Calu3 (cell line): ENCODE measurements at regions not wholly inside any gene's neighbourhood (a gene's known extent, or its start where the extent isn't known, plus 50 kb on each side); places are given as distances from the start of the nearest gene placed in this dataset.

Experiments
- BruUV-seq: library from RNA; stranded (reverse); fragments of 400-500 nt; replicated peaks from 2 replicates; lab custom pipeline; 2021; lab: Mats Ljungman, UMichigan
- CTCF ChIA-PET: fragments of 300-600 bp; sonication (Branson Sonifier 250); formaldehyde crosslinking; loops from one replicate; lab custom pipeline; 2022; ENCODE audit warnings: antibody characterized with exemption; lab: Charles Lee
- DNase-seq: peaks from one replicate; pipeline ENCODE4 v3.0.0; 2022
- H3K27ac Mint-ChIP-seq: one replicate; pipeline ENCODE4 v1.8.0; 2022; ENCODE audit warnings: mixed read lengths; ENCODE audit not compliant: unreplicated experiment
- H3K27me3 Mint-ChIP-seq: one replicate; pipeline ENCODE4 v1.8.0; 2022; ENCODE audit warnings: mixed read lengths; ENCODE audit not compliant: unreplicated experiment
- H3K36me3 Mint-ChIP-seq: one replicate; pipeline ENCODE4 v1.8.0; 2022; ENCODE audit warnings: mild to moderate bottlenecking, moderate library complexity, mixed read lengths; ENCODE audit not compliant: insufficient read depth, unreplicated experiment
- H3K4me1 Mint-ChIP-seq: one replicate; pipeline ENCODE4 v1.8.0; 2022; ENCODE audit warnings: mild to moderate bottlenecking, low read depth, mixed read lengths; ENCODE audit not compliant: unreplicated experiment
- H3K4me3 Mint-ChIP-seq: one replicate; pipeline ENCODE4 v1.8.0; 2022; ENCODE audit warnings: mild to moderate bottlenecking, low read depth, moderate library complexity, mixed read lengths; ENCODE audit not compliant: unreplicated experiment
- H3K9me3 Mint-ChIP-seq: one replicate; pipeline ENCODE4 v1.8.0; 2022; ENCODE audit warnings: low read depth, mixed read lengths; ENCODE audit not compliant: unreplicated experiment
- intact Hi-C: fragments of 100-400 bp; cut with micrococcal nuclease; formaldehyde crosslinking; loops from one replicate; pipeline ENCODE4 v1.10.0; 2022; ENCODE audit not compliant: unreplicated experiment
- TF ChIP-seq, protein P1 (sequence below): fragments of 200-600 bp; IDR thresholded peaks from one replicate; pipeline ENCODE4 v1.8.0; 2022; ENCODE audit warnings: antibody characterized with exemption; ENCODE audit not compliant: unreplicated experiment

DNA sequence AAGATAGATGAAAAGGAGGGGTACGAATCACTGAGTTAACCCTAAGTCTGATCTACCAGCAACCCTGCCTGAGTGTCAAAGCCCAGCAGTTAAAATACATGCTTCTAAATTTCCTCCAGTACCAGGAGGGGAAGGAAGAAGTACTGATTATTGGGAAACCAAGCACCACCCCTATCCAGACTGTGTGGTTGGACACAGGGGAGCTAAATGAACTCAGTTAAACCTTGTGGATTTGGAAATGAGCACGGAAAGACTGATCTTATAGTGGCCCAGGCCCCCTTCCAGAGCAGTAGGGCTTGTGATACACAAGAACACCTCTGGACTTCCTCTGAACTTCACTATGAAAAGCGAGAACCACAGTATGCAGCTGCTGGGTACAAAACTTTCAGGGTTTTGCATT, 585.6 kb downstream of the MAFB start:
- Mint-ChIP-seq H3K4me1 (no peaks in the 10 kb centered on the region), H3K27me3 (no peaks in the 10 kb centered on the region), H3K9me3 (peaks cover 9% of the 10 kb centered on the region), H3K27ac (no peak overlapping the region), H3K4me3 (no peak overlapping the region), H3K36me3 (no peaks in the 10 kb centered on the region)
- TF ChIP-seq, protein P1, sequence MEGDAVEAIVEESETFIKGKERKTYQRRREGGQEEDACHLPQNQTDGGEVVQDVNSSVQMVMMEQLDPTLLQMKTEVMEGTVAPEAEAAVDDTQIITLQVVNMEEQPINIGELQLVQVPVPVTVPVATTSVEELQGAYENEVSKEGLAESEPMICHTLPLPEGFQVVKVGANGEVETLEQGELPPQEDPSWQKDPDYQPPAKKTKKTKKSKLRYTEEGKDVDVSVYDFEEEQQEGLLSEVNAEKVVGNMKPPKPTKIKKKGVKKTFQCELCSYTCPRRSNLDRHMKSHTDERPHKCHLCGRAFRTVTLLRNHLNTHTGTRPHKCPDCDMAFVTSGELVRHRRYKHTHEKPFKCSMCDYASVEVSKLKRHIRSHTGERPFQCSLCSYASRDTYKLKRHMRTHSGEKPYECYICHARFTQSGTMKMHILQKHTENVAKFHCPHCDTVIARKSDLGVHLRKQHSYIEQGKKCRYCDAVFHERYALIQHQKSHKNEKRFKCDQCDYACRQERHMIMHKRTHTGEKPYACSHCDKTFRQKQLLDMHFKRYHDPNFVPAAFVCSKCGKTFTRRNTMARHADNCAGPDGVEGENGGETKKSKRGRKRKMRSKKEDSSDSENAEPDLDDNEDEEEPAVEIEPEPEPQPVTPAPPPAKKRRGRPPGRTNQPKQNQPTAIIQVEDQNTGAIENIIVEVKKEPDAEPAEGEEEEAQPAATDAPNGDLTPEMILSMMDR, result no peak
- BruUV-seq, result no TSS peak
- CTCF ChIA-PET, result no interaction called here
- intact Hi-C loops, result no loop called here
- no peak for DNase-seq

DNA sequence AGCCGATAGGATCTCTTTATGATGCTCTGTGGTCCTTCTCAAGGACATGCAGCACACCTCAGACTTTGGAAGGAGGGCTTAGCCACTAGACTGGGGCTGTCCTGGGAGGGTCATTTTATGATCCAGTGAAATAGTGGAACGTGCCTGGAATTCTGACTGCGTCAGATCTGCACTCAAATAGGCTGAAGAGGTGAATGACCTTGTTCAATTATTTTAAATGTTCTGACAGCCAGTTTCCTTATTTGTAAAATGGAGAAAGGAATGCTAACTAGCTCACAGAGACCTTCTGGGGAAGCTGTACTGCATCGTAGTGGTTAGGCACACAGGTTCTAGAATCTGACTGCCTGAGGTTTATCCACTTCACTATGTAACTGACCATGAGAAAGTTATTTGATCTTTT, 587.5 kb downstream of the MAFB start:
- intact Hi-C loops, result no loop called here
- no peak for DNase-seq
- Mint-ChIP-seq H3K27ac (no peak overlapping the region), H3K27me3 (no peaks in the 10 kb centered on the region), H3K9me3 (peaks cover 6% of the 10 kb centered on the region), H3K36me3 (no peaks in the 10 kb centered on the region), H3K4me1 (no peaks in the 10 kb centered on the region), H3K4me3 (no peak overlapping the region)
- no TSS peak for BruUV-seq
- TF ChIP-seq, protein P1, result no peak
- CTCF ChIA-PET, result no interaction called here

DNA sequence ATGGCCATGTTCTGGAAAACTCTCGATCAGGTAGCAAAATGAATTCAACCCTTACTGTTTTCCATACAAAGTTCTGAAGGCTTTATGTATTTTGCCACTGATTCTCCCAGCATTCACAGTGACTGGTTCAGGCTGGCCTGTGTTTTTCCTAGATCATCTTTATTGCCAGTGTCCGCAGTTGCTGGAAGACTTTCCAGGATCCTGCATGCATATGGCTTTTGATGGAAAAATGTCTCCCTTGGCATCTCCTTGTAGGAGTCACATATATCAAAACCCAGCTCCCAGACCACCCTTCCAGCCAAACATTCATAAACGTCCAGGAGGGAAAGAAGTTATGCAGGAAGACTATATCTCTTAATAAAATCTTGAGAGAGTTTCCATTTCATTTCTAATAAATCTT, 588.8 kb downstream of the MAFB start:
- H3K4me1 Mint-ChIP-seq, result no peaks in the 10 kb centered on the region
- TF ChIP-seq, protein P1, result no peak
- intact Hi-C loops, result no loop called here
- H3K4me3 Mint-ChIP-seq, result no peak overlapping the region
- peaks cover 3% of the 10 kb centered on the region for H3K9me3 Mint-ChIP-seq
- CTCF ChIA-PET, result interaction anchor here (0.6 kb wide), 1 partner anchor 1776 kb away, joined by 3 read pairs; no protein-coding TSS in a partner anchor
- no peaks in the 10 kb centered on the region for H3K36me3 Mint-ChIP-seq
- H3K27me3 Mint-ChIP-seq, result no peaks in the 10 kb centered on the region
- H3K27ac Mint-ChIP-seq, result no peak overlapping the region
- DNase-seq, result no peak
- no TSS peak for BruUV-seq

GRCh38 chr20:40090236-40090635, 598.8 kb downstream of the MAFB start:
- no peak overlapping the region for H3K4me3 Mint-ChIP-seq
- CTCF ChIA-PET, result no interaction called here
- DNase-seq, result no peak
- no peaks in the 10 kb centered on the region for H3K4me1 Mint-ChIP-seq
- no peak overlapping the region for H3K27ac Mint-ChIP-seq
- TF ChIP-seq, protein P1, result no peak
- peaks cover 5% of the 10 kb centered on the region for H3K36me3 Mint-ChIP-seq
- H3K27me3 Mint-ChIP-seq, result no peaks in the 10 kb centered on the region
- peaks cover 22% of the 10 kb centered on the region for H3K9me3 Mint-ChIP-seq
- intact Hi-C loops, result no loop called here
- BruUV-seq, result no TSS peak
